ENCODE measurements at regions not wholly inside any gene's neighbourhood (a gene's known extent, or its start where the extent isn't known, plus 50 kb on each side); places are given as distances from the start of the nearest gene placed in this dataset.

DNA sequence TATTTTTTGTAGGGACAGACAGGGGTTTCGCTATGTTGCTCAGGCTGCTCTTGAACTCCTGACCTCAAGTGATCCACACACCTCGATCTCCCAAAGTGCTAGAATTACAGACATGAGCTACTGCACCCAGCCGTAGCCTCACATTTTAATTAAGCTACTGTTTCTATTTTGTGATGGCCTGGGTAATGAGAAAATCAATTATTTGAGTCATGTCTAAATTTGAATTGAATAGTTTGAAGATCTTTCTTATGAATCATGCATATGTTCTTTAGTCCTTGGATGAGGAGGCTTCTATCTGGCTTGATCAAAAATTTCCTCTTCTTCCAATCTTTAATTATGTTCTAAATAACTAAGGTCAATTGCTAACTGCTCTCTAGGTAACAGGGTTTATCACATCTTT is 175.0 kb downstream of the REEP3 start:
- TF ChIP-seq DPF2 (CRISPR knock-in tag; IDR thresholded peaks at IDR 0.05; ENCODE audit: borderline replicate concordance, low read depth), result no peak
- TF ChIP-seq, protein P1, sequence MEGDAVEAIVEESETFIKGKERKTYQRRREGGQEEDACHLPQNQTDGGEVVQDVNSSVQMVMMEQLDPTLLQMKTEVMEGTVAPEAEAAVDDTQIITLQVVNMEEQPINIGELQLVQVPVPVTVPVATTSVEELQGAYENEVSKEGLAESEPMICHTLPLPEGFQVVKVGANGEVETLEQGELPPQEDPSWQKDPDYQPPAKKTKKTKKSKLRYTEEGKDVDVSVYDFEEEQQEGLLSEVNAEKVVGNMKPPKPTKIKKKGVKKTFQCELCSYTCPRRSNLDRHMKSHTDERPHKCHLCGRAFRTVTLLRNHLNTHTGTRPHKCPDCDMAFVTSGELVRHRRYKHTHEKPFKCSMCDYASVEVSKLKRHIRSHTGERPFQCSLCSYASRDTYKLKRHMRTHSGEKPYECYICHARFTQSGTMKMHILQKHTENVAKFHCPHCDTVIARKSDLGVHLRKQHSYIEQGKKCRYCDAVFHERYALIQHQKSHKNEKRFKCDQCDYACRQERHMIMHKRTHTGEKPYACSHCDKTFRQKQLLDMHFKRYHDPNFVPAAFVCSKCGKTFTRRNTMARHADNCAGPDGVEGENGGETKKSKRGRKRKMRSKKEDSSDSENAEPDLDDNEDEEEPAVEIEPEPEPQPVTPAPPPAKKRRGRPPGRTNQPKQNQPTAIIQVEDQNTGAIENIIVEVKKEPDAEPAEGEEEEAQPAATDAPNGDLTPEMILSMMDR (CRISPR knock-in tag; IDR thresholded peaks at IDR 0.05), result no peak
- no peak for TF ChIP-seq CSRNP2 (CRISPR knock-in tag; conservative IDR thresholded peaks at IDR 0.05; ENCODE audit: low read depth)
- no peak for TF ChIP-seq RAD21 (CRISPR knock-in tag; IDR thresholded peaks at IDR 0.05)
- no peak for TF ChIP-seq ZBTB8A (CRISPR knock-in tag; IDR thresholded peaks at IDR 0.05; ENCODE audit: borderline replicate concordance, low read depth)
- no peak for TF ChIP-seq MAX (IDR thresholded peaks at IDR 0.05)
- TF ChIP-seq SMC3 (IDR thresholded peaks at IDR 0.05; ENCODE audit: low read length), result no peak

Data from HepG2 (cell line).